DMS153 treated with DMSO at 0.1 percent for 48 hours (cell line): ENCODE measurements at regions not wholly inside any gene's neighbourhood (a gene's known extent, or its start where the extent isn't known, plus 50 kb on each side); places are given as distances from the start of the nearest gene placed in this dataset.

Experiments used
- DNase-seq: peaks from one replicate; lab custom pipeline; 2025; ENCODE audit not compliant: unreplicated experiment; lab: John Stamatoyannopoulos, UW

DNA sequence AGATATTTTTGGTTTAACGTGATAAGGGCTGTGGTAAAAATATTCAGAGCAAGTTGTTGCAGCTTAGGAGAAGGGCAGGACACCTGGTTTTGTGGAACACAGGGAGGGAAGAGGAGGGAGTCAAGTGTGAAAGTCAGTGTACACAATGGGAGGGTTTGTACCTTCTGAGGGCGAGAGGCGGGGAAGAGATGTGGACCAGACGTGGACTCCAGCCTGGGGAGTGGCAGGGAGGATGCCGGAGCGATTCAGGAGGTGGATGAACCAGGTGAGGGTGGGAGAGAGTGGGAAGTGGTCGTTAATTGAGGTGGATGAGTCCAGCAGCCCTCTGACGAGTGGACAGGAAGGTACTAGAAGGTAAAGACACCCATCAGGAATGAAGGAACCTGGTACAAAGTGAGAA, 52.2 kb upstream of the IRF2BP2 start:
- no peak for DNase-seq

DNA sequence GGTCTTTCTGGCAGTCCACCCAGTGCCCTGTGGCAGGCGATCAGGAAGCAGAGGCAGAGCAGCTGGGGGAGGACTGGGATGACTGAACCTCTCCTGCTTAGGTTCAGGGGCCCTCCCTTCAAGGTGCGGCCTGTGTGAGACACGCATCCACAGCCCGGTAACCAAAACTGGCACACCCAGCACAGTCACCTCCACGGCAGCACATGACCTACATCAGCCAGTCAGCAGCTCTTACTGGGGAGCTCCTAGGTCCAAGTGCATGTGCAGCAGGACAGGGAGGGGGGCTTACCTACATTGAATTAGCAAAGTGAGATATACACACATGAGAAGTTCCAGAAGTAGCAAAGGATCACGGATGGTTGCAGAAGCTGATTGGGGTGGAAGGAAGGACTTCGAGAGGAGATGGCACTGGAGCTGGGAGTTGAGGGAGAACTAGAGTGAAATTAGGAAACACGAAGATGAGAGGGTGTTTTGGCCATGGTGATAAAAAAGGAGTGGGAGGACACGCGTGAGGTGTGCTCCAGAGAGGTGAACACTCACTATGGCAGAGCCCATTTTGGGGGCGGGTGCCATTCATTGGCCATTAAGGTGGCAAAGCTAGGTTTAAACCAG, 51.4 kb upstream of the IRF2BP2 start:
- no peak for DNase-seq

DNA sequence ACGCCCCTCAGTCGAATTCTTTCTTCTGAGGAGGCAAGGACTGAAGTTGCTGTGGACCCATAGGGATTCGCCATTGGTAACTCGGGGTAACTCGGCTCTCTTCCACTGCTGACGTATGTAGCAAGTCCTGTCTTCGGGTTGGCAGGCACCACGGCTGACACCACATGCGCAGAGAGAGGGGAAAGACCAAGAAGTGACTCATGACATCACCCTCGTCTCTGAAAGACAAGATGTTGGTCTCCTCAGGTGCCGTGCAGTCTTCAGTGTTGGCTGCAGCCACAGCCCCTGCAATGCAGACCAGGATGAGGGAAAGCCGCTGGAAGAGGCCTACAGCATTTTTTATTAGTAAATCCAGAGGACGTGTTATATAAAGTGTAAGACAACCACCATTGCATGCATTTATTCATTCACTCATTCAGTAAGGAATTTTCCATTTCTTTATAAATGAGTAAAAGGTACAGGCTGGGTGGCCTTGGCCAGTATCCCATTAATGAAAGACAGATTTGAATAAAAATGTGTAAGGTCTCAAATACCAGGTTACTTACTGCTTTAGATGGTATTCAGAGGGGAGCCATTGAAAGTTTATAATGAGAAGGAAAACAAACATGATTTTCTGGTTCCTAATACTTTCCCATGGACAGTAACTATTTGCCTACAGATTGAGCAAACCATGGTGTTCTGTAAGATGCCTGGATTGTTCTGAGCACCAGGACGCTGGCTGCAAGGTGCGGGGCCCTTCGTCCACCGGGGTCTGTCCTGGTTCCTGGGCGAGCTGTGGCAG, 50.7 kb upstream of the IRF2BP2 start:
- DNase-seq = no peak
